Esophagus muscularis mucosa (tissue), 4 donors: ENCODE measurements at regions not wholly inside any gene's neighbourhood (a gene's known extent, or its start where the extent isn't known, plus 50 kb on each side); places are given as distances from the start of the nearest gene placed in this dataset.

Source experiments
- DNase-seq: peaks from one replicate; pipeline ENCODE4 v3.0.0-alpha.2; 2017; ENCODE audit errors: extremely low spot score
- H3K27ac ChIP-seq, 4 donors: fragments of 200-600 bp; sonication (generic); replicated peaks in 1 of 4; 1 replicate in 3 of 4; 2 replicates in 1 of 4; pipeline ENCODE4 v1.5.1; 2016 to 2019; ENCODE audit warnings: mild to moderate bottlenecking in 1 of 4
- H3K27me3 ChIP-seq, 4 donors: fragments of 200-600 bp; sonication (generic); one replicate each; pipeline versions ENCODE4 v1.5.1 to v1.6.0; 2016 to 2019
- H3K36me3 ChIP-seq, 4 donors: fragments of 200-600 bp; sonication (generic); one replicate each; pipeline ENCODE4 v1.5.1; 2016 to 2019
- H3K4me1 ChIP-seq, 4 donors: fragments of 200-600 bp; sonication (generic); one replicate each; pipeline ENCODE4 v1.5.1; 2016 to 2019
- H3K4me3 ChIP-seq, 4 donors: fragments of 200-600 bp; sonication (generic); 1 replicate in 2 of 4; 2 replicates in 2 of 4; pipeline ENCODE4 v1.5.1; 2016 to 2019; ENCODE audit warnings: mild to moderate bottlenecking in 4 of 4, moderate library complexity in 1 of 4
- H3K9me3 ChIP-seq, 4 donors: fragments of 200-600 bp; sonication (generic); 1 replicate in 3 of 4; 2 replicates in 1 of 4; pipeline ENCODE4 v1.5.1; 2016 to 2019
- EP300 ChIP-seq: sonication (generic); formaldehyde crosslinking; IDR thresholded peaks from one replicate; pipeline ENCODE4 v1.6.1; 2017; ENCODE audit warnings: antibody characterized with exemption
- POLR2A ChIP-seq: fragments of 450-650 bp; IDR thresholded peaks from one replicate; pipeline ENCODE4 v1.6.1; 2017; ENCODE audit warnings: antibody characterized with exemption, moderate library complexity, mild to moderate bottlenecking, low read depth
- POLR2AphosphoS5 ChIP-seq, 2 donors: sonication (generic); formaldehyde crosslinking; IDR thresholded peaks; one replicate each; pipeline ENCODE4 v1.6.1; 2017; ENCODE audit warnings: antibody characterized with exemption in 2 of 2
- WGBS: methylation state at CpG from one replicate; pipeline ENCODE4 v1.1.5; 2018; 5-methylcytosine and 5-hydroxymethylcytosine counted together
- intact Hi-C: fragments of 100-400 bp; cut with DNase I; formaldehyde crosslinking; loops from one replicate; pipeline ENCODE4 v1.15.1; 2023
- TF ChIP-seq, protein P1 (sequence below), 3 experiments: fragments of 200-600 bp in 2 of 3; fragments of 450-650 bp in 1 of 3; sonication (generic) in 2 of 3; IDR thresholded peaks; one replicate each; pipeline ENCODE4 v1.5.1; 2017 to 2019; ENCODE audit warnings: antibody characterized with exemption in 3 of 3, mild to moderate bottlenecking in 2 of 3, moderate library complexity in 1 of 3

DNA sequence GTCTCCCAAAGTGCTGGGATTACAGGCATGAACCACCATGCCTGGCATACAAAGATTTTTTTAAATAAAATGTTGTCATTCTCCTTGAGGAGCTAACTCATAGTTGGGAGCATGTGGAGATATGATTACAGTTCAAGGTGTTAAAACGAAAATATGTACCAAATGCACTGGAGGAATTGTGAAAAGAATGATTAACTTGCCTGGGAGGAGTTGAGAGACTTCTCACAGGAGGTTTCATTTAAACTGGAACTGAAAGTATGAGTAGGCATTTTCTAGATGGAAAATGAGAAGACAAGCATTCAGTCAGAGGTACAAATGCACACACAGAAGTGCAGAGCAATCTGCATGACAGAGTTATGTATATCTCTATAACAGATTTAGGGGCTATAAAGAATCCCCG lies 126.6 kb upstream of the PDE1A start:
- no peak overlapping the region for H3K4me3 ChIP-seq
- H3K9me3 ChIP-seq, result no peaks in the 10 kb centered on the region
- no peak for DNase-seq
- intact Hi-C loops, result no loop called here
- TF ChIP-seq POLR2AphosphoS5 (IDR thresholded peaks at IDR 0.05), result no peak
- no peak for TF ChIP-seq EP300
- TF ChIP-seq, protein P1, sequence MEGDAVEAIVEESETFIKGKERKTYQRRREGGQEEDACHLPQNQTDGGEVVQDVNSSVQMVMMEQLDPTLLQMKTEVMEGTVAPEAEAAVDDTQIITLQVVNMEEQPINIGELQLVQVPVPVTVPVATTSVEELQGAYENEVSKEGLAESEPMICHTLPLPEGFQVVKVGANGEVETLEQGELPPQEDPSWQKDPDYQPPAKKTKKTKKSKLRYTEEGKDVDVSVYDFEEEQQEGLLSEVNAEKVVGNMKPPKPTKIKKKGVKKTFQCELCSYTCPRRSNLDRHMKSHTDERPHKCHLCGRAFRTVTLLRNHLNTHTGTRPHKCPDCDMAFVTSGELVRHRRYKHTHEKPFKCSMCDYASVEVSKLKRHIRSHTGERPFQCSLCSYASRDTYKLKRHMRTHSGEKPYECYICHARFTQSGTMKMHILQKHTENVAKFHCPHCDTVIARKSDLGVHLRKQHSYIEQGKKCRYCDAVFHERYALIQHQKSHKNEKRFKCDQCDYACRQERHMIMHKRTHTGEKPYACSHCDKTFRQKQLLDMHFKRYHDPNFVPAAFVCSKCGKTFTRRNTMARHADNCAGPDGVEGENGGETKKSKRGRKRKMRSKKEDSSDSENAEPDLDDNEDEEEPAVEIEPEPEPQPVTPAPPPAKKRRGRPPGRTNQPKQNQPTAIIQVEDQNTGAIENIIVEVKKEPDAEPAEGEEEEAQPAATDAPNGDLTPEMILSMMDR (IDR thresholded peaks at IDR 0.05), result no peak
- no peak for TF ChIP-seq POLR2A
- H3K27ac ChIP-seq, result no peak overlapping the region
- WGBS, result 82% methylated on average over 2 of the region's 2 CpGs
- no peaks in the 10 kb centered on the region for H3K27me3 ChIP-seq
- no peaks in the 10 kb centered on the region for H3K36me3 ChIP-seq
- peaks cover 0 to 4% (median 3%) of the 10 kb centered on the region in 4 donors for H3K4me1 ChIP-seq

DNA sequence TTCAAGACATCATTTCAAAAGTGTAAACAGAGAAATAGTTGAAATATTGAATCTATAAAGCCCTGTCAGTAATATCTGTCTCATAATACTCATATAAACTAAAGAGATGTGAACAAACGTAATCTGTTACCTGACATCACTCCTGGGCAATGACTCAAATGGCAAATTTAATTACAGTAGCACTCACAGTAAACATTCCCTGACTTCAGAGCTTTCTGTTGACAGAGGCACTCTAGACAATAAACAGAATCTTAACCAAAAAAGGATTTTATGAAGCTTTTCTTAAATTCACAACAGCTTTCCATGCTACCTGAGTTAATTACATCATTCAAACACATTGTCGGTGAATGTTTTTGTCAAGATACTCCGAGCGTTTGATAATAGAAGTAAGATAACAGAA lies 128.1 kb upstream of the PDE1A start:
- intact Hi-C loops, result no loop called here
- H3K4me1 ChIP-seq, result peaks cover 0 to 8% (median 3%) of the 10 kb centered on the region in 4 donors
- H3K36me3 ChIP-seq, result no peaks in the 10 kb centered on the region
- H3K9me3 ChIP-seq, result no peaks in the 10 kb centered on the region
- TF ChIP-seq POLR2A, result no peak
- TF ChIP-seq POLR2AphosphoS5 (IDR thresholded peaks at IDR 0.05), result no peak
- no peak for TF ChIP-seq EP300
- TF ChIP-seq, protein P1 (IDR thresholded peaks at IDR 0.05), result no peak
- H3K4me3 ChIP-seq, result no peak overlapping the region
- 90% methylated on average over 4 of the region's 4 CpGs for WGBS
- no peak overlapping the region for H3K27ac ChIP-seq
- DNase-seq, result no peak
- no peaks in the 10 kb centered on the region for H3K27me3 ChIP-seq

DNA sequence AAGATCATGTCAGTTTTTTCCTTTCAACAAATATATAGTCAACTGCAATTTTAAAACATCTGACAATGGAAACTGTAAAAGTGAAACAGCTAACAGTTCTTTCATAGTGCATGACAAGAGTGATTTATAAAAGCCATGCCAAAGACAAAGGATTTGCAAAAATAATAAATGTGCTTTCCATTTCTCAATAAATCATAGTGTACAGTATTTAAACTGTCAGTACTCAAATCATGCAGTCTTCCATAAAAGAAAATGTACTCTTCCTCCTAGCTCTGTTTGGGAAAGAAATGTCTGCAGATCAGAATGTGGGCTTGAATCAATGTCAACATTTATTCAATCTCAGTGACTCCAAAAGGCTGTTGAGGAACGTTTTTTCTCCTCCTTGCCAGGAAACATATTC lies 131.7 kb upstream of the PDE1A start:
- H3K4me3 ChIP-seq, result no peak overlapping the region
- TF ChIP-seq EP300 (no peak), POLR2AphosphoS5 (IDR thresholded peaks at IDR 0.05) (no peak), POLR2A (no peak)
- TF ChIP-seq, protein P1 (IDR thresholded peaks at IDR 0.05), result no peak
- WGBS, result 16% methylated on average over 1 of the region's 1 CpG
- intact Hi-C loops, result no loop called here
- no peaks in the 10 kb centered on the region for H3K27me3 ChIP-seq
- no peak overlapping the region for H3K27ac ChIP-seq
- DNase-seq, result no peak
- no peaks in the 10 kb centered on the region for H3K36me3 ChIP-seq
- peaks cover 0 to 8% (median 3%) of the 10 kb centered on the region in 4 donors for H3K4me1 ChIP-seq
- no peaks in the 10 kb centered on the region for H3K9me3 ChIP-seq

DNA sequence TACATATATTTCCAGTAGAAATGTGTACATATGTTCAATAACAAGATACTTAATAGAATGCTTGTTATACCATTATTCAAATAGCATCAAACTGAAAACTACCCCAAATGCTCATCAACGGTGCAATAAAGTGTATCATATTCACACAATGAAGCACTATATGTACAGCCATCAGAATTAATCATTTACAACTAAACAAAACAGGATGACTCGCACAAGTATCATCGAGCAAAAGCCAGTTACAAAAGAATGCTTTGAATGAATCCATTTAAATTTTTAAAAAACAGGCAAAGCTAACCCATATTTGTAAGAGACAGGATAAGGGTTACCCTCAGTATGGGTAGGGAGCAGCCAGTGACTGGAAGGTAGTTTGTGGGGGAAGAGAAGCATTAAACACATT lies 132.8 kb upstream of the PDE1A start:
- DNase-seq, result no peak
- H3K36me3 ChIP-seq, result no peaks in the 10 kb centered on the region

More for the DNA sequence above, 132.8 kb upstream of the PDE1A start:
- Histone ChIP-seq H3K27me3 (no peaks in the 10 kb centered on the region), H3K27ac (no peak overlapping the region), H3K9me3 (no peaks in the 10 kb centered on the region), H3K4me3 (no peak overlapping the region), H3K4me1 (peaks cover 0 to 8% (median 3%) of the 10 kb centered on the region in 4 donors)
- intact Hi-C loops, result no loop called here
- 88% methylated on average over 3 of the region's 3 CpGs for WGBS
- TF ChIP-seq EP300 (no peak), POLR2A (no peak), POLR2AphosphoS5 (IDR thresholded peaks at IDR 0.05) (no peak)
- TF ChIP-seq, protein P1 (IDR thresholded peaks at IDR 0.05), result no peak
